Trophoblast cell (in vitro differentiated cells and primary cell): ENCODE measurements at regions not wholly inside any gene's neighbourhood (a gene's known extent, or its start where the extent isn't known, plus 50 kb on each side); places are given as distances from the start of the nearest gene placed in this dataset.
"Not testable (repeated sequence)": the region's sequence is repeated elsewhere in the genome, so short reads cannot be mapped to it uniquely, and the experiment has no call there.

Experiments
- DNase-seq, 2 donors: peaks; one replicate each; pipeline ENCODE4 v3.0.0-alpha.2; 2016
- H2AFZ ChIP-seq: 2 replicates; pipeline ENCODE4 v1.6.1; 2013; ENCODE audit warnings: low read length, moderate library complexity, mild to moderate bottlenecking; ENCODE audit not compliant: insufficient read depth, poor library complexity
- H2AK5ac ChIP-seq: 2 replicates; pipeline ENCODE4 v1.6.1; 2013; ENCODE audit warnings: mild to moderate bottlenecking, low read length
- H2BK120ac ChIP-seq: 2 replicates; pipeline ENCODE4 v1.6.1; 2013; ENCODE audit warnings: low read length, mild to moderate bottlenecking, moderate library complexity; ENCODE audit not compliant: insufficient read depth, poor library complexity
- H2BK12ac ChIP-seq: 2 replicates; pipeline ENCODE4 v1.6.1; 2013; ENCODE audit warnings: mild to moderate bottlenecking, low read length, moderate library complexity
- H2BK5ac ChIP-seq: 2 replicates; pipeline ENCODE4 v1.6.1; 2013; ENCODE audit warnings: low read length, low read depth, moderate library complexity, mild to moderate bottlenecking; ENCODE audit not compliant: poor library complexity
- H3K14ac ChIP-seq: 2 replicates; pipeline ENCODE4 v1.6.1; 2013; ENCODE audit warnings: mild to moderate bottlenecking, low read length
- H3K18ac ChIP-seq: 2 replicates; pipeline ENCODE4 v1.6.1; 2013; ENCODE audit warnings: mild to moderate bottlenecking, low read length
- H3K23ac ChIP-seq: 2 replicates; pipeline ENCODE4 v1.6.1; 2013; ENCODE audit warnings: low read length
- H3K27ac ChIP-seq: 2 replicates; pipeline ENCODE4 v1.5.1; 2013; ENCODE audit warnings: low read depth, mild to moderate bottlenecking, inconsistent platforms, low read length, moderate library complexity
- H3K27me3 ChIP-seq: 2 replicates; pipeline ENCODE4 v1.6.1; 2013; ENCODE audit warnings: inconsistent platforms, mild to moderate bottlenecking, low read length, moderate library complexity; ENCODE audit not compliant: insufficient read depth
- H3K36me3 ChIP-seq, 2 experiments: 1 replicate in 1 of 2; 2 replicates in 1 of 2; pipeline ENCODE4 v1.6.1; 2013; ENCODE audit warnings: low read length in 2 of 2, mild to moderate bottlenecking in 2 of 2, moderate library complexity in 1 of 2; ENCODE audit not compliant: insufficient read depth in 2 of 2, control insufficient read depth in 1 of 2
- H3K4ac ChIP-seq: 2 replicates; pipeline ENCODE4 v1.6.1; 2013; ENCODE audit warnings: low read depth, mild to moderate bottlenecking, low read length, moderate library complexity
- H3K4me1 ChIP-seq, 2 experiments: 1 replicate in 1 of 2; 2 replicates in 1 of 2; pipeline ENCODE4 v1.6.1; 2013; ENCODE audit warnings: low read length in 2 of 2, mild to moderate bottlenecking in 2 of 2, moderate library complexity in 1 of 2; ENCODE audit not compliant: insufficient read depth in 2 of 2, control insufficient read depth in 1 of 2
- H3K4me2 ChIP-seq: 2 replicates; pipeline ENCODE4 v1.6.1; 2013; ENCODE audit warnings: inconsistent platforms, mild to moderate bottlenecking, low read length, moderate library complexity
- H3K4me3 ChIP-seq: 2 replicates; pipeline ENCODE4 v1.5.1; 2013; ENCODE audit warnings: mild to moderate bottlenecking, low read depth, low read length, inconsistent platforms
- H3K79me1 ChIP-seq: one replicate; pipeline ENCODE4 v1.6.1; 2013; ENCODE audit warnings: low read length
- H3K79me2 ChIP-seq: 2 replicates; pipeline ENCODE4 v1.6.1; 2013; ENCODE audit warnings: low read length, mild to moderate bottlenecking; ENCODE audit not compliant: control insufficient read depth, insufficient read depth, poor library complexity
- H3K9ac ChIP-seq: 2 replicates; pipeline ENCODE4 v1.6.1; 2013; ENCODE audit warnings: mild to moderate bottlenecking, low read length
- H3K9me3 ChIP-seq: 2 replicates; pipeline ENCODE4 v1.6.1; 2013; ENCODE audit warnings: low read depth, mild to moderate bottlenecking, control low read depth, inconsistent platforms, low read length; ENCODE audit not compliant: insufficient read depth
- H4K12ac ChIP-seq: 2 replicates; pipeline ENCODE4 v1.6.1; 2013; ENCODE audit warnings: low read depth, mild to moderate bottlenecking, low read length, moderate library complexity
- H4K8ac ChIP-seq: 2 replicates; pipeline ENCODE4 v1.6.1; 2013; ENCODE audit warnings: low read depth, mild to moderate bottlenecking, low read length, moderate library complexity
- H4K91ac ChIP-seq: one replicate; pipeline ENCODE4 v1.6.1; 2013; ENCODE audit warnings: low read depth, mild to moderate bottlenecking, low read length, moderate library complexity
- WGBS: extraction: QIAGEN DNeasy Blood & Tissue Kit; methylation state at CpG from one replicate; pipeline ENCODE4 v1.1.7; 2013; ENCODE audit warnings: missing lambda C conversion rate; ENCODE audit not compliant: insufficient read length, insufficient coverage; ENCODE audit errors: extremely low coverage; 5-methylcytosine and 5-hydroxymethylcytosine counted together

DNA sequence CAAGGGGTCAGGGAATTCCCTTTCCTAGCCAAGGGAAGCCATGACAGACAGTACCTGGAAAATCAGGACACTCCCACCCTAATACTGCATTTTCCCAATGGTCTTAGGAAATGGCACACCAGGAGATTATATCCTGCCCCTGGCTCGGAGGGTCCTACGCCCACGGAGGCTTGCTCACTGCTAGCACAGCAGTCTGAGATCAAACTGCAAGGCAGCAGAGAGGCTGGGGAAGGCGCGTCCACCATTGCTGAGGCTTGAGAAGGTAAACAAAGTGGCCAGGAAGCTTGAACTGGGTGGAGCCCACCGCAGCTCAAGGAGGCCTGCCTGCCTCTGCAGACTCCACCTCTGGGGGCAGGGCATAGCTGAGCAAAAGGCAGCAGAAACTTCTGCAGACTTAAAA, 207.1 kb upstream of the OBI1 start:
- not testable (repeated sequence) for H3K79me1 ChIP-seq, H3K4me3 ChIP-seq, H3K27me3 ChIP-seq, H2BK12ac ChIP-seq, H4K8ac ChIP-seq, H3K9ac ChIP-seq, H3K9me3 ChIP-seq, H2BK120ac ChIP-seq, H3K4me1 ChIP-seq, H3K14ac ChIP-seq, H4K12ac ChIP-seq, H3K4me2 ChIP-seq, H3K79me2 ChIP-seq, H2BK5ac ChIP-seq, H3K18ac ChIP-seq, H2AK5ac ChIP-seq, H3K36me3 ChIP-seq, DNase-seq, H2AFZ ChIP-seq, H3K4ac ChIP-seq, H3K27ac ChIP-seq, H3K23ac ChIP-seq, H4K91ac ChIP-seq
- WGBS: no CpG with 5 or more reads among the region's 6 CpGs

GRCh38 chr13:78862446-78862845, 203.5 kb upstream of the OBI1 start:
- no peak overlapping the region for H4K12ac ChIP-seq
- no peaks in the 10 kb centered on the region for H3K36me3 ChIP-seq
- H3K79me1 ChIP-seq: no peaks in the 10 kb centered on the region
- no peak overlapping the region for H2BK12ac ChIP-seq
- H3K9me3 ChIP-seq: peaks cover 4% of the 10 kb centered on the region
- no peak overlapping the region for H2BK5ac ChIP-seq
- H2AFZ ChIP-seq: no peak overlapping the region
- DNase-seq: no peak
- H3K4me3 ChIP-seq: no peak overlapping the region
- H3K18ac ChIP-seq: no peak overlapping the region
- no peaks in the 10 kb centered on the region for H3K27me3 ChIP-seq
- H2AK5ac ChIP-seq: no peak overlapping the region
- no peak overlapping the region for H4K91ac ChIP-seq
- no peak overlapping the region for H3K4ac ChIP-seq
- H3K27ac ChIP-seq: no peak overlapping the region
- H3K4me2 ChIP-seq: no peak overlapping the region
- no peaks in the 10 kb centered on the region for H3K4me1 ChIP-seq
- no peaks in the 10 kb centered on the region for H3K79me2 ChIP-seq
- no peak overlapping the region for H3K9ac ChIP-seq
- H3K23ac ChIP-seq: no peak overlapping the region
- H3K14ac ChIP-seq: no peak overlapping the region
- WGBS: no CpG with 5 or more reads among the region's 1 CpG
- no peak overlapping the region for H4K8ac ChIP-seq
- H2BK120ac ChIP-seq: no peak overlapping the region

- WGBS: no CpG with 5 or more reads among the region's 1 CpG
- Histone ChIP-seq H4K91ac (no peak overlapping the region), H3K79me1 (no peaks in the 10 kb centered on the region), H2AK5ac (no peak overlapping the region), H2BK5ac (no peak overlapping the region), H3K4ac (no peak overlapping the region), H3K4me1 (no peaks in the 10 kb centered on the region), H3K36me3 (no peaks in the 10 kb centered on the region), H3K9ac (no peak overlapping the region), H3K27me3 (no peaks in the 10 kb centered on the region), H3K4me3 (no peak overlapping the region), H3K9me3 (peaks cover 10% of the 10 kb centered on the region), H3K79me2 (no peaks in the 10 kb centered on the region), H2BK12ac (no peak overlapping the region), H4K8ac (no peak overlapping the region), H4K12ac (no peak overlapping the region), H3K14ac (no peak overlapping the region), H3K18ac (no peak overlapping the region), H3K4me2 (no peak overlapping the region), H2BK120ac (no peak overlapping the region), H3K27ac (no peak overlapping the region), H2AFZ (no peak overlapping the region), H3K23ac (no peak overlapping the region)
- DNase-seq: no peak
Measured at GRCh38 chr13:78852709-78853108, 193.8 kb upstream of the OBI1 start.

GRCh38 chr13:78845656-78846365, 186.9 kb upstream of the OBI1 start:
- no CpG with 5 or more reads among the region's 3 CpGs for WGBS
- no peaks in the 10 kb centered on the region for H3K36me3 ChIP-seq

More at GRCh38 chr13:78845656-78846365, 186.9 kb upstream of the OBI1 start:
- Histone ChIP-seq H2BK5ac (no peak overlapping the region), H2BK12ac (no peak overlapping the region), H3K9me3 (no peaks in the 10 kb centered on the region), H4K8ac (no peak overlapping the region), H3K18ac (no peak overlapping the region), H3K79me2 (no peaks in the 10 kb centered on the region), H3K4me1 (no peaks in the 10 kb centered on the region), H3K4me3 (no peak overlapping the region), H3K23ac (no peak overlapping the region), H3K27me3 (no peaks in the 10 kb centered on the region), H3K14ac (no peak overlapping the region), H4K12ac (no peak overlapping the region), H3K4me2 (no peak overlapping the region), H2BK120ac (no peak overlapping the region), H3K27ac (no peak overlapping the region), H4K91ac (no peak overlapping the region), H3K4ac (no peak overlapping the region), H2AK5ac (no peak overlapping the region), H3K9ac (no peak overlapping the region), H3K79me1 (no peaks in the 10 kb centered on the region), H2AFZ (no peak overlapping the region)
- no peak for DNase-seq
